Activated CD4-positive, alpha-beta memory T cell treated with anti-CD3 and anti-CD28 coated beads for 36 hours (primary cell): ENCODE measurements at regions not wholly inside any gene's neighbourhood (a gene's known extent, or its start where the extent isn't known, plus 50 kb on each side); places are given as distances from the start of the nearest gene placed in this dataset.
A peak's percentile ranks its signal among the peaks of the same experiment; 100 is the strongest.
"Not testable (repeated sequence)": the region's sequence is repeated elsewhere in the genome, so short reads cannot be mapped to it uniquely, and the experiment has no call there.

ENCODE experiments used
- CTCF ChIA-PET: fragments of 350-600 bp; sonication (Branson Sonifier 250); formaldehyde crosslinking; loops from one replicate; lab custom pipeline; 2021; ENCODE audit warnings: antibody characterized with exemption, inconsistent platforms; lab: Charles Lee
- POLR2A ChIA-PET: fragments of 350-600 bp; sonication (Branson Sonifier 250); formaldehyde crosslinking; loops from one replicate; lab custom pipeline; 2021; ENCODE audit warnings: antibody characterized with exemption; lab: Charles Lee
- DNase-seq: peaks from one replicate; pipeline ENCODE4 v3.0.0-alpha.2; 2020
- H3K27ac Mint-ChIP-seq: one replicate; pipeline ENCODE4 v1.8.0; 2021; ENCODE audit warnings: mixed read lengths
- H3K27me3 Mint-ChIP-seq: one replicate; pipeline ENCODE4 v1.8.0; 2021; ENCODE audit warnings: mixed read lengths
- H3K36me3 Mint-ChIP-seq: one replicate; pipeline ENCODE4 v1.8.0; 2021; ENCODE audit warnings: mixed read lengths
- H3K4me1 Mint-ChIP-seq: one replicate; pipeline ENCODE4 v1.8.0; 2021; ENCODE audit warnings: low read depth, mixed read lengths
- H3K4me3 Mint-ChIP-seq: one replicate; pipeline ENCODE4 v1.8.0; 2021; ENCODE audit warnings: mild to moderate bottlenecking, mixed read lengths
- H3K9me3 Mint-ChIP-seq: one replicate; pipeline ENCODE4 v1.8.0; 2021; ENCODE audit warnings: mixed read lengths
- intact Hi-C: fragments of 100-400 bp; cut with micrococcal nuclease; formaldehyde crosslinking; loops from one replicate; pipeline ENCODE4 v1.15.1; 2023

DNA sequence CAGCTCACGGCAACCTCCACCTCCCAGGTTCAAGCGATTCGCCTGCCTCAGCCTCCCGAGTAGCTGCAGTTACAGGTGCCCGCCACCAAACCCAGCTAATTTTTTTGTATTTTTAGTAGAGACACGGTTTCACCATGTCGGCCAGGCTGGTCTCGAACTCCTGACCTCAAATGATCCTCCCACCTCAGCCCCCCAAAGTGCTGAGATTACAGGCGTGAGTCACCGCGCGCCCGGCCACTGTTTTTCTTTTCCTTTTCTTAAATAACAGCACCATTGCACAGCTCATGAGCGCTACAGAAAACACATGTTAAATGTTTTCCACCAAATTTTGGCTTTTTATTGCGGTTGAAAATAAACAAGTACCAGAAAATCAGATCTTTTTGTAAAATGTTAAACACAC lies 195.5 kb downstream of the CRLF2 start:
- H3K9me3 Mint-ChIP-seq, H3K27me3 Mint-ChIP-seq, intact Hi-C loops, H3K27ac Mint-ChIP-seq, POLR2A ChIA-PET, H3K4me3 Mint-ChIP-seq, H3K4me1 Mint-ChIP-seq, CTCF ChIA-PET, H3K36me3 Mint-ChIP-seq, DNase-seq: not testable (repeated sequence)

DNA sequence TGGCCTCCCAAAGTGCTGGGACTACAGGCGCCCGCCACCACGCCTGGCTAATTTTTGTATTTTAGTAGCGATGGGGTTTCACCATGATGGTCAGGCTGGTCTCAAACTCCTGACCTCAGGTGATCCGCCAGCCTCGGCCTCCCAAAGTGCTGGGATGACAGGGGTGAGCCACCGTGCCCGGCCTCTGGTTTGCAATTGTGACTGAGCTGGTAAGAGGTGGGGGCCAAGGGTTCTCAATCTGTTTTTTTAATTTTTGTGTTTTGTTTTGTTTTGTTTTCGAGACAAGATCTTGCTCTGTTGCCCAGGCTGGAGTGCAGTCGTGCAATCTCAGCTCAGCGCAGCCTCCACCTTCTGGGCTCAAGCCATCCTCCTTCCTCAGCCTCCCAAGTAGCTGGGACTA lies 196.2 kb downstream of the CRLF2 start:
- H3K4me3 Mint-ChIP-seq, POLR2A ChIA-PET, H3K27ac Mint-ChIP-seq: not testable (repeated sequence)

DNA sequence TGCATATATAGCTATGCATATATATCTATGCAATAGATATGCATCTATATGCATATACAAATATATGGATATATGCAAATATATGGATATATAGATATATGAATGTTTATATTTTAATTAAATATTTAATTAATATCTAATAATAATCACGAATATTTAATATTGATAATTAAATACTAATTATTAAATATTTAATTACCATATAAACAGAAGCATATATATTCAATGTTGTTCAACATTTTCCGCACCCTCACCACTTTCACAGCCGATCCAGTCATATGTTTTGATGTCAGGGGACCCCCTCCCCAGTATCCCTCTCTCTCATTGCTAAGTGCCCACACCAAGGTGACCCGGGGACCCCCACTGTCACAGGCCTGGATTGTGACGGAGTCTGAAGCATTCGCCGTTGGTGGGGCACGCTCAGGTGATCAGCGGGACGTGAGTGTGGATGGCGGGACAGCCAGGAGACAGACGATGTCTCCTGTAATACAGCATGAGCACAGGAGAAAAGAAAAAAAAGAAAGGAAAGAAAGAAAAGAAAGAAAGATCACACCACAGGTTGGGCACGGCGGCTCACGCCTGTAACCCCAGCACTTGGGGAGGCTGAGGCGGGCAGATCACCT lies 199.7 kb downstream of the CRLF2 start:
- Mint-ChIP-seq H3K27me3 (peaks cover 2% of the 10 kb centered on the region), H3K9me3 (peaks cover 2% of the 10 kb centered on the region), H3K4me1 (no peaks in the 10 kb centered on the region), H3K27ac (no peak overlapping the region), H3K36me3 (no peaks in the 10 kb centered on the region), H3K4me3 (no peak overlapping the region)
- intact Hi-C loops, result no loop called here
- peak; percentile 10 for DNase-seq
- POLR2A ChIA-PET, result no interaction called here
- CTCF ChIA-PET, result no interaction called here

More for the DNA sequence above, 196.2 kb downstream of the CRLF2 start:
- H3K36me3 Mint-ChIP-seq, CTCF ChIA-PET, H3K9me3 Mint-ChIP-seq, intact Hi-C loops, H3K4me1 Mint-ChIP-seq, DNase-seq, H3K27me3 Mint-ChIP-seq: not testable (repeated sequence)

DNA sequence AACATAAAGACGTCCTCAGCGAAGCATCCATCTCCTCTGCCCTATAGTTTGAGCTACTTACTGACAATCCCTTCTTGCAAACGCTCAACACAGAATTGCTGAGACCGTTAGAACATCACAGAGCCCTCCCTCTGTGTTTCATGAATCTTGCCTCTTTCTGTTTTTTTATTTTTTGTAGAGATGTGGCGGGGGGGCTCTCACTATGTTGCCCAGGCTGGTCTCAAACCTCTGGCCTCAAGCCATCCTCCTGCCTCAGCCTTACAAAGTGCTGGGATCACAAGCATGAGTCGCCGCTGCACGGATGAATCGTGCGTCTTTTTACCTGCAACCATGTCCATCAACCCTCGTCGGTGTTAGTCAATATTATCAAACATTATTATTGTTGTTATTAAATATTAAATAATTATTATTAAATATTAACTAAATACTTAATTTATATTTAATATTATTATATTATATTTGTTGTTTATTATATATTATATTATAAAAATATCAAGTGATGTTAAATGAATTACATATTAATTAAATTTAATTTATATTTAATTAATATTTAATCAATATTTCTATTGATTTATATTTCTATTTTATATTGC lies 200.7 kb downstream of the CRLF2 start:
- H3K27me3 Mint-ChIP-seq, result peaks cover 2% of the 10 kb centered on the region
- peak; percentile 11 for DNase-seq
- H3K9me3 Mint-ChIP-seq, result peaks cover 2% of the 10 kb centered on the region
- no peak overlapping the region for H3K27ac Mint-ChIP-seq
- no peaks in the 10 kb centered on the region for H3K4me1 Mint-ChIP-seq
- intact Hi-C loops, result no loop called here
- POLR2A ChIA-PET, result no interaction called here
- CTCF ChIA-PET, result no interaction called here
- H3K4me3 Mint-ChIP-seq, result no peak overlapping the region
- H3K36me3 Mint-ChIP-seq, result no peaks in the 10 kb centered on the region

DNA sequence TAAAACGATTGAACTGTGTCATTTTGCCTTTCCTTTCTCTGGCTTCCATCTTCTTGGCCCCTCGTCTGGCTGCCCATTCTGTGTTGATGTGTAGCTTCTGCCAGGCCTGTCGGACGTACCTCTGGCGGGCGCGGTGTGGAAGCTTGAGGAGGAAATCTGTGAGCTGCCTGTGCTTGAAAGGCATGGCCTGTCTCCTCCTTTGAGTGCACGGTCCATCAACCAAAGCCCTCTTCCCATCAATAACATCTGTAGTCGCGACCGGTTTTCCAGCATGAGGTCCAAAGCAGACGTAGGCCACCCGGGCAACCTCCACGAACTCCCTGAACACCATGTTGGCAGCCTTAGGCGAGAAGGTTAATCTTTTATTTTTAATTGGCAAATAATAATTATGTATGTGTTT lies 202.7 kb downstream of the CRLF2 start:
- Mint-ChIP-seq H3K36me3 (no peaks in the 10 kb centered on the region), H3K27ac (no peak overlapping the region), H3K4me1 (no peaks in the 10 kb centered on the region), H3K27me3 (peaks cover 2% of the 10 kb centered on the region), H3K9me3 (peaks cover 2% of the 10 kb centered on the region), H3K4me3 (no peak overlapping the region)
- CTCF ChIA-PET, result no interaction called here
- POLR2A ChIA-PET, result no interaction called here
- intact Hi-C loops, result no loop called here
- no peak for DNase-seq

DNA sequence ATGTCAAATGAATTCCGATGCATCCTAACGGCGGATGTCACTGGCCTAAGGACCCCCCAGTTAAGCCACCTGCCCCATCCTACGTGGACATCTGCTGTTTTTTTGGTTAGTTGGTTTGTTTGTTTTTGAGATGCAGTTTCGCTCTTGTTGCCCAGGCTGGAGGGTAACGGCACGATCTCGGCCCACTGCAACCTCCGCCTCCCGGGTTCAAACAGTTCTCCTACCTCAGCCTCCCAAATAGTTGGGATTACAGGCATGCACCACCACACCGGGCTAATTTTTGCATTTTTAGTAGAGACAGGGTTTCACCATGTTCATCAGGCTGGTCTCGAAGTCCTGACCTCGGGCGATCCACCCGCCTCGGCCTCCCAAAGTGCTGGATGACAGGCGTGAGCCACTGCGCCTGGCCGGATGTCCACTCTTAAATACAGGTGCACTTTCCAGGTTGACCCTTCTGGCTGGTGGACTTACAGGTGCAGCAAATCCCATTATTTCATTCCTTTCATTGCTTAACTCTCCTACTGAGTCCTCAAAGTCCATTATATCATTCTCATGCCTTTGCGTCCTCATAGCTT lies 206.2 kb downstream of the CRLF2 start:
- Mint-ChIP-seq H3K4me3 (no peak overlapping the region), H3K9me3 (no peaks in the 10 kb centered on the region), H3K36me3 (no peaks in the 10 kb centered on the region), H3K27ac (no peak overlapping the region), H3K4me1 (no peaks in the 10 kb centered on the region), H3K27me3 (no peaks in the 10 kb centered on the region)
- intact Hi-C loops, result no loop called here
- ChIA-PET CTCF (no interaction called here), POLR2A (no interaction called here)
- no peak for DNase-seq

DNA sequence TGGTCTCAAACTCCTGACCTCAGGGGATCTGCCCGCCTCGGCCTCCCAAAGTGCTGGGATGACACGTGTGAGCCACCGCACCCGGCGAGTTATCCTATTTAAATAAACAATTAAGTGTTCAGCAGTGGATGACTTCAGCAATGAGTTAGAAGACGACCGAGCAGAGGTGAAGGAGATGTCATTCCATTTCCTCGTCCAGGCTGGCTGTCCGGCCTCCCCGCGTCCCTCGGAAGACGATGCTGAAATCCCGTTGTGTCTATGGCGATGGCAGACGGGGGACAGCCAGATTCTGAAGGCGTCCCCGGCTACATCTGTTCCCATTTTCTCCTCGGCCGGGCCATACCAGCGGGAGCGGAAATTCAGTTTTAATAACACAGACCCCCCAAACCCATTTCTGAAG lies 209.8 kb downstream of the CRLF2 start:
- H3K27ac Mint-ChIP-seq, result no peak overlapping the region
- no peaks in the 10 kb centered on the region for H3K36me3 Mint-ChIP-seq
- intact Hi-C loops, result no loop called here
- H3K4me1 Mint-ChIP-seq, result no peaks in the 10 kb centered on the region
- ChIA-PET POLR2A (no interaction called here), CTCF (no interaction called here)
- no peak overlapping the region for H3K4me3 Mint-ChIP-seq
- no peak for DNase-seq
- H3K9me3 Mint-ChIP-seq, result no peaks in the 10 kb centered on the region
- H3K27me3 Mint-ChIP-seq, result no peaks in the 10 kb centered on the region

DNA sequence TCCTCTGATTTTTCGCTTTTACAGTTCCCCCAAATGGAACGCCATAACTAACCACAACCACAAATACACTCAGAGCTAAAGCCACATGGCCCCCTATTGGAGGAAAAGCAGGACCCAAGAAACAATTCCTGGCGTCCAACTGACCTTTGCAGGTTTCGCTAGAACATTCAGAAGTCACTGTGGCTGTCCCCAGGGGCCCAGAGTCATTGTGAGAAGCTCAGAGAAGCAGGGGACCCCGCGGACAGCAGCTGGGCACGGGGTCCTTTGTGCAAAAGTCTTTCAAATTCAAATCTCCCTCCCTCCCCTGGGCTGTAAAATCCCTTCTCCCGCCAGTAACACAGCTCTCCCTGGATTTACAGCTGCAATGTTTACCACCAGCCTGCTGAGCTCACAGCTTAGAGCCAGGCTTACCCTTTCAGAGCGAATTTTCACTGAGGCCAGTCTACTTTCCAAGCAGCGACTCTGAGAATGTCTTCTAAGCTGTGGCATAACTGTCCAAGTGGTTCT lies 214.8 kb downstream of the CRLF2 start:
- no peak overlapping the region for H3K4me3 Mint-ChIP-seq
- no peak overlapping the region for H3K27ac Mint-ChIP-seq
- intact Hi-C loops, result no loop called here
- no peak for DNase-seq
- ChIA-PET CTCF (no interaction called here), POLR2A (no interaction called here)
- H3K4me1 Mint-ChIP-seq, result no peaks in the 10 kb centered on the region
- peaks cover 11% of the 10 kb centered on the region for H3K9me3 Mint-ChIP-seq
- no peaks in the 10 kb centered on the region for H3K27me3 Mint-ChIP-seq
- H3K36me3 Mint-ChIP-seq, result peaks cover 1% of the 10 kb centered on the region

DNA sequence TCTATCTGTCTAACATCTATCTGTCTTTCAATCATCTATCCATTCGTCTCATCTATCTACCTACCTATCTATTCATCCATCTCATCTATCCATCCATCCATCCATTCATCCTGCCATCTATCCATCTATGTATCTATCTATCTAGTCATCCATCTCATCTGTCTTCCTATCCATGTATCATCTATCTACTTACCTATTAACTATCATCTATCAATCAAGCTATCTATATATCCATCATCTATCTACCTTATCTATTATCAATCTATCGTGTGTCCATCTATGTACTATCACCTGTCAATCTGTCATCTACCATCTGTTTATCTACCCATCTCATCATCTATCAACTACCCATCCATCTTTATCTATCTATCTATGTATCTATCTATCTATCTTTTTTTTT lies 217.7 kb downstream of the CRLF2 start:
- Mint-ChIP-seq H3K36me3 (peaks cover 1% of the 10 kb centered on the region), H3K4me3 (no peak overlapping the region), H3K27me3 (no peaks in the 10 kb centered on the region), H3K9me3 (peaks cover 22% of the 10 kb centered on the region), H3K27ac (no peak overlapping the region), H3K4me1 (no peaks in the 10 kb centered on the region)
- intact Hi-C loops, result no loop called here
- DNase-seq, result no peak
- ChIA-PET CTCF (no interaction called here), POLR2A (no interaction called here)

DNA sequence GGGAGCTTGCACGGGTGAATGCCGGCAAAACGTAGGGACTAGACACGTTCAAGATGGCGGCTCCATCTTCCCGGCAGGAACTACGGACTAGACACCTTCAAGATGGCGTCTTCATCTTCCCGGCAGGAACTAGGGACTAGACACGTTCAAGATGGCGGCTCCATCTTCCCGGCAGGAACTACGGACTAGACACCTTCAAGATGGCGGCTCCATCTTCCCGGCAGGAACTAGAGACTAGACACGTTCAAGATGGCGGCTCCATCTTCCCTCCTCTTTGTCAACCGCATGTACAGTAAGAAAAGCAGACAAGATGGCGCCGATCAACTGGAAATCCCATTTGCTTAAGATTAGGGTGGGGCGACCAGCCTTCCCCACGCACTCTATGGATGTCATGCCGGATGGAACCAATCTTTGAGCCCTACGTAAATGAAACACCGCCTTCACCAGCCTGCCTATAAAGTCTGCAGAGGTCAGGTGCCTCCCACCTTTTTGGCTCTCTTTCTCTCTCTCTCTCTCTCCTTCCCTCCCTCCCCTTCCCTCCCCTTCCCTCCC lies 222.4 kb downstream of the CRLF2 start:
- Mint-ChIP-seq H3K27me3 (no peaks in the 10 kb centered on the region), H3K27ac (peak overlapping the region; percentile 18), H3K36me3 (peaks cover 1% of the 10 kb centered on the region), H3K4me3 (peak overlapping the region; percentile 41), H3K4me1 (no peaks in the 10 kb centered on the region), H3K9me3 (peaks cover 22% of the 10 kb centered on the region)
- intact Hi-C loops, result no loop called here
- CTCF ChIA-PET, result no interaction called here
- POLR2A ChIA-PET, result no interaction called here
- DNase-seq, result peak; percentile 69

DNA sequence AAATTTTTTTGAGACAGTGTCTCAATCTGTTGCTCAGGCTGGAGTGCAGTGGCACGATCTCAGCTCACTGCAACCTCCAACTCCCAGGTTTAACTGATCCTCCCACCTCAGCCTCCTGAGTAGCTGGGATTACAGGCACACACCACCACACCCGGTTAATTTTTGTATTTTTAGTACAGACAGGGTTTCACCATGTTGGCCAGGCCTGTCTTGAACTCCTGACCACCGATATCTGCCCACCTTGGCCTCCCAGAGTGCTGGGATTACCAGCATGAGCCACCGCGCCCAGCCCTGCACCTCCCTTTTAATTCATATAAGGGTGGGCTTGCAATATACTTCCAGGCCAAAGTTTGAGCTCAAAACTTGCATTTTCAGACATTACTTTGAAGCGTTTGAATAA lies 223.9 kb downstream of the CRLF2 start:
- H3K9me3 Mint-ChIP-seq, result peaks cover 17% of the 10 kb centered on the region
- H3K4me1 Mint-ChIP-seq, H3K36me3 Mint-ChIP-seq, H3K27me3 Mint-ChIP-seq, DNase-seq, CTCF ChIA-PET, H3K4me3 Mint-ChIP-seq, H3K27ac Mint-ChIP-seq, POLR2A ChIA-PET, intact Hi-C loops: not testable (repeated sequence)

DNA sequence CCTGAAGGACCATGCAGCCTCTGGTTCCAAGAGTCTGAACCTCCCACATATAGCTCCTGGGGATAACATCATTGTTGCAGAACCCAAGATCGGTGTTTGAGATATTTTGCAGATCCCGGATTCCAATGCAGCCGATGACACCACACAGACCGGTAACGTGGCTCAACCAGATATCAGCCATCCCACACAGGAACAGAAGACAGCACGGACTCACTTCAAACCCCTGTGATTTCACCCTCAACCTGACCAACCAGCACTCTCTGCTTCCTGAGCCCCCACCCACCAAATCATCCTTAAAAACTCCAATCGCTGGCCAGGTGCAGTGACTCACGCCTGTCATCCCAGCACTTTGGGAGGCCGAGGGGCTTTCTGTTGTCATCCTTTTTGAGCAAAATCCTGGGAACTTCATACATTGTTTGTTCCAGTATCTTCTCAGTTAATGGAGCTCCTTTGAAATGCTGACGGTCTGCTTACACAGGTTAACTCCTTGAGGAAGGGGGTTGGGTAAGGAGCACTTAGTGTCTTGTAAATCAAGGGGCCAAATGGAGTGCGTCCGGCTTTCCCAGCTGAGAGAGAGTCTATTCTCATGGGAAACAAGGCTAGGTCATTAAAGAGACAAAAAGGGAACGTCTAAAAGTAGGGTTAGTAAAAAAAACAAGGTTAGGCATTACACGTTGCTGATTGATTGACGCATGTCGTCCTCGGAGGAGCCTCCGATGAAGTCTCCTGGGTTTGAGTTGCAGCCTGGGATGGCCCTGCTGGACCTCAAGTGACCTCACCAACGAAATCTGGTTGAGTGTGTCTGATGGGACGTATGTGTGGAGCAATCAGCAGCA lies 230.4 kb downstream of the CRLF2 start:
- no peak for DNase-seq
- Mint-ChIP-seq H3K9me3 (peaks cover 4% of the 10 kb centered on the region), H3K27ac (no peak overlapping the region), H3K4me1 (no peaks in the 10 kb centered on the region), H3K4me3 (no peak overlapping the region), H3K27me3 (peaks cover 13% of the 10 kb centered on the region), H3K36me3 (no peaks in the 10 kb centered on the region)
- intact Hi-C loops, result no loop called here
- ChIA-PET CTCF (no interaction called here), POLR2A (no interaction called here)
